Heart right ventricle (tissue), 16 donors: ENCODE measurements at regions not wholly inside any gene's neighbourhood (a gene's known extent, or its start where the extent isn't known, plus 50 kb on each side); places are given as distances from the start of the nearest gene placed in this dataset.

Source experiments
- ATAC-seq, 8 donors: fragments of 200-7000 bp; cut with Tn5 transposase; one replicate each; pipeline ENCODE4 v1.9.1; 2020; ENCODE audit warnings: mild to moderate bottlenecking in 8 of 8, moderate library complexity in 8 of 8, moderate number of reproducible peaks in 1 of 8
- DNase-seq, 2 donors: peaks; one replicate each; pipeline ENCODE4 v3.0.0-alpha.2; 2020
- H3K27ac ChIP-seq, 10 donors: fragments of 200-600 bp; sonication (generic) in 2 of 10; one replicate each; pipeline versions ENCODE4 v1.5.0 to v1.8.0; 2020 to 2022; ENCODE audit warnings: mild to moderate bottlenecking in 3 of 10
- H3K27me3 ChIP-seq, 7 donors: fragments of 200-600 bp; one replicate each; pipeline ENCODE4 v1.8.0; 2021 to 2022; ENCODE audit warnings: mild to moderate bottlenecking in 2 of 7
- H3K36me3 ChIP-seq, 9 donors: fragments of 200-600 bp; sonication (generic) in 1 of 9; one replicate each; pipeline versions ENCODE4 v1.5.0 to v1.8.0; 2020 to 2022; ENCODE audit warnings: mild to moderate bottlenecking in 2 of 9
- H3K4me1 ChIP-seq, 9 donors: fragments of 200-600 bp; sonication (generic) in 1 of 9; one replicate each; pipeline versions ENCODE4 v1.5.0 to v1.8.0; 2020 to 2022; ENCODE audit warnings: mild to moderate bottlenecking in 4 of 9
- H3K4me3 ChIP-seq, 10 donors: fragments of 200-600 bp; sonication (generic) in 2 of 10; one replicate each; pipeline versions ENCODE4 v1.5.0 to v1.8.0; 2020 to 2022; ENCODE audit warnings: mild to moderate bottlenecking in 7 of 10, moderate library complexity in 2 of 10
- H3K9me3 ChIP-seq, 11 donors: fragments of 200-600 bp in 10 of 11; sonication (generic) in 2 of 11; one replicate each; pipeline versions ENCODE4 v1.5.0 to v1.8.0; 2013 to 2022; ENCODE audit warnings: mild to moderate bottlenecking in 2 of 11, control low read depth in 1 of 11, moderate library complexity in 1 of 11
- CTCF ChIP-seq, 9 donors: fragments of 200-600 bp; sonication (generic) in 2 of 9; IDR thresholded peaks; one replicate each; pipeline versions ENCODE4 v1.5.0 to v1.8.0; 2021 to 2022; ENCODE audit warnings: antibody characterized with exemption in 9 of 9, mild to moderate bottlenecking in 5 of 9, moderate library complexity in 1 of 9
- WGBS, 2 donors: extraction: QIAGEN DNeasy Blood & Tissue Kit; methylation state at CpG; one replicate each; pipeline ENCODE4 v1.1.7; 2013; ENCODE audit warnings: inconsistent platforms in 1 of 2; 5-methylcytosine and 5-hydroxymethylcytosine counted together
- intact Hi-C, 10 donors: fragments of 100-400 bp; cut with DNase I; formaldehyde crosslinking; loops; one replicate each; pipeline versions ENCODE4 v1.11.1 to v1.14.2; 2022
- donor health status: Arrhythmogenic right ventricular cardiomyopathy.
- donor health status: ischemic (EF 13 %, LVEDD 7.1; RV severe dilation, severe dysfunction).
- donor health status: healthy with polysubstance abuse.
- donor health status: DM: no; HTN: yes; CAD: no.
- donor health status: DM: no; HTN: no; CAD: no.
- donor health status: ischemic (EF 25% LVEDD 6.9; RV normal size, moderate dysfunction).
- donor health status: ischemic (EF 25% LVEDD 5.7; RV mildly dilated, moderate dysfunction).
- donor health status: healthy.
- donor health status: DM: yes; HTN: yes; CAD: no.
- donor health status: Ischemic cardiomyopathy.
- donor health status: ischemic (EF 35%, LVEDD 5.7; RV mildly dilated, moderate dysfunction).
- donor health status: nonischemic (EF 11% LVEDD 7.7; RV severe dilation, severe dysfunction).
- donor health status: DM: yes; HTN: yes; CAD: no.
- donor health status: PGD.
- donor health status: ischemic (EF 29% LVEDD 5.4; RV normal size, mild dysfunction).
- donor health status: nonischemic (EF 23%, LVEDD 6.1; RV moderate dilation, normal function).

- H3K4me1 ChIP-seq = no peaks in the 10 kb centered on the region
- no peaks in the 10 kb centered on the region for H3K27me3 ChIP-seq
- no peaks in the 10 kb centered on the region for H3K36me3 ChIP-seq
- ATAC-seq (no peak), DNase-seq (no peak)
- H3K4me3 ChIP-seq = no peak overlapping the region
- H3K9me3 ChIP-seq = no peaks in the 10 kb centered on the region
- WGBS, 2 donors = 94 to 99% methylated on average over 2 of the region's 2 CpGs
- intact Hi-C loops = no loop called here
- no peak overlapping the region for H3K27ac ChIP-seq
- TF ChIP-seq CTCF (IDR thresholded peaks at IDR 0.05) = no peak
Measured at GRCh38 chr14:100450049-100450448, 126.9 kb downstream of the SLC25A47 start.

GRCh38 chr14:100450736-100451135 lies 127.6 kb downstream of the SLC25A47 start:
- Histone ChIP-seq H3K27ac (no peak overlapping the region), H3K4me1 (no peaks in the 10 kb centered on the region), H3K4me3 (no peak overlapping the region), H3K9me3 (no peaks in the 10 kb centered on the region), H3K36me3 (no peaks in the 10 kb centered on the region), H3K27me3 (no peaks in the 10 kb centered on the region)
- intact Hi-C loops = no loop called here
- TF ChIP-seq CTCF (IDR thresholded peaks at IDR 0.05) = no peak
- WGBS, 2 donors = 81 to 86% methylated on average over 6 of the region's 6 CpGs
- DNase-seq = no peak
- ATAC-seq = no peak

- ATAC-seq (no peak), DNase-seq (no peak)
- Histone ChIP-seq H3K9me3 (no peaks in the 10 kb centered on the region), H3K36me3 (no peaks in the 10 kb centered on the region), H3K27me3 (no peaks in the 10 kb centered on the region), H3K4me1 (no peaks in the 10 kb centered on the region), H3K27ac (no peak overlapping the region), H3K4me3 (no peak overlapping the region)
- TF ChIP-seq CTCF (IDR thresholded peaks at IDR 0.05) = no peak
- WGBS, 2 donors = 94% methylated on average over 6 of the region's 6 CpGs
- intact Hi-C loops = no loop called here
Measured at GRCh38 chr14:100451264-100451663, 128.1 kb downstream of the SLC25A47 start.

- TF ChIP-seq CTCF (IDR thresholded peaks at IDR 0.05) = no peak
- Histone ChIP-seq H3K27me3 (no peaks in the 10 kb centered on the region), H3K27ac (no peak overlapping the region), H3K4me1 (no peaks in the 10 kb centered on the region), H3K36me3 (no peaks in the 10 kb centered on the region), H3K4me3 (no peak overlapping the region), H3K9me3 (no peaks in the 10 kb centered on the region)
- 80 to 84% methylated on average over 2 of the region's 2 CpGs for WGBS, 2 donors
- intact Hi-C loops = no loop called here
- DNase-seq (no peak), ATAC-seq (no peak)
Measured at GRCh38 chr14:100453930-100454329, 130.8 kb downstream of the SLC25A47 start.

GRCh38 chr14:100454437-100454836 lies 131.3 kb downstream of the SLC25A47 start:
- intact Hi-C loops = no loop called here
- no peak overlapping the region for H3K27ac ChIP-seq
- no peaks in the 10 kb centered on the region for H3K4me1 ChIP-seq
- no peaks in the 10 kb centered on the region for H3K9me3 ChIP-seq
- 85 to 96% methylated on average over 1 of the region's 1 CpG for WGBS, 2 donors
- TF ChIP-seq CTCF (IDR thresholded peaks at IDR 0.05) = no peak
- H3K27me3 ChIP-seq = no peaks in the 10 kb centered on the region
- no peak for ATAC-seq
- H3K4me3 ChIP-seq = no peak overlapping the region
- no peaks in the 10 kb centered on the region for H3K36me3 ChIP-seq
- no peak for DNase-seq
